SK-N-SH (cell line): ENCODE measurements at regions not wholly inside any gene's neighbourhood (a gene's known extent, or its start where the extent isn't known, plus 50 kb on each side); places are given as distances from the start of the nearest gene placed in this dataset.

Source experiments
- CTCF ChIA-PET: fragments of 300-600, 350-600 bp; formaldehyde crosslinking; extraction: SDS; loops from one replicate; lab custom pipeline; 2021; lab: Yijun Ruan, JAX
- POLR2A ChIA-PET: fragments of 350-600 bp; sonication (Branson Sonifier 250); formaldehyde crosslinking; extraction: SDS; loops from one replicate; lab custom pipeline; 2020; ENCODE audit warnings: antibody characterized with exemption, inconsistent platforms; lab: Yijun Ruan, JAX
- DNase-seq: peaks from one replicate; pipeline ENCODE4 v3.0.0; 2012
- H2AFZ ChIP-seq: fragments of 200-600 bp; sonication (generic); 2 replicates; pipeline ENCODE4 v1.8.1; 2016; ENCODE audit warnings: antibody characterized with exemption, mild to moderate bottlenecking, low read depth
- H3F3A ChIP-seq: fragments of 200-600 bp; sonication (generic); replicated peaks from 2 replicates; pipeline ENCODE3; 2016; ENCODE audit warnings: antibody characterized with exemption, mild to moderate bottlenecking; ENCODE audit not compliant: insufficient read depth
- H3K27ac ChIP-seq, 2 experiments: fragments of 200-500 bp in 1 of 2; fragments of 200-600 bp in 1 of 2; sonication (Bioruptor generic) in 1 of 2; sonication (generic), shearing (Covaris generic) in 1 of 2; 2 replicates each; pipeline versions ENCODE4 v1.5.1 to v1.6.1; 2014 to 2016; ENCODE audit warnings: low read depth in 2 of 2, inconsistent platforms in 1 of 2, low read length in 1 of 2, mild to moderate bottlenecking in 1 of 2, mixed read lengths in 1 of 2
- H3K27me3 ChIP-seq: fragments of 200-600 bp; sonication (generic), shearing (Covaris generic); 2 replicates; pipeline ENCODE4 v1.6.1; 2016; ENCODE audit warnings: mixed run types; ENCODE audit not compliant: insufficient read depth
- H3K36me3 ChIP-seq, 2 experiments: fragments of 200-500 bp in 1 of 2; fragments of 200-600 bp in 1 of 2; sonication (Bioruptor generic) in 1 of 2; sonication (generic) in 1 of 2; replicated peaks in 1 of 2; 2 replicates each; pipeline versions ENCODE3 to v1.5.1; 2014 to 2016; ENCODE audit warnings: low read length in 1 of 2, mild to moderate bottlenecking in 1 of 2; ENCODE audit not compliant: insufficient read depth in 2 of 2, control insufficient read depth in 1 of 2
- H3K4me1 ChIP-seq, 2 experiments: fragments of 200-500 bp in 1 of 2; fragments of 200-600 bp in 1 of 2; sonication (Bioruptor generic) in 1 of 2; sonication (generic), shearing (Covaris generic) in 1 of 2; 2 replicates each; pipeline versions ENCODE4 v1.5.1 to v1.6.1; 2014 to 2016; ENCODE audit warnings: low read depth in 1 of 2, low read length in 1 of 2, mixed run types in 1 of 2; ENCODE audit not compliant: insufficient read depth in 2 of 2, control insufficient read depth in 1 of 2
- H3K4me2 ChIP-seq: fragments of 200-600 bp; sonication (generic), shearing (Covaris generic); 2 replicates; pipeline ENCODE4 v1.6.1; 2017; ENCODE audit warnings: mixed run types
- H3K4me3 ChIP-seq, 2 experiments: fragments of 200-500 bp in 1 of 2; fragments of 200-600 bp in 1 of 2; sonication (Bioruptor generic) in 1 of 2; sonication (generic), shearing (Covaris generic) in 1 of 2; 2 replicates each; pipeline versions ENCODE4 v1.5.1 to v1.8.1; 2014 to 2016; ENCODE audit warnings: low read depth in 2 of 2, inconsistent platforms in 1 of 2, low read length in 1 of 2, mild to moderate bottlenecking in 1 of 2, mixed read lengths in 1 of 2, moderate library complexity in 1 of 2
- H3K79me2 ChIP-seq: fragments of 200-600 bp; sonication (generic); 2 replicates; pipeline ENCODE4 v1.8.1; 2017; ENCODE audit warnings: mild to moderate bottlenecking; ENCODE audit not compliant: insufficient read depth
- H3K9ac ChIP-seq: fragments of 200-600 bp; sonication (generic); 2 replicates; pipeline ENCODE4 v1.6.1; 2017; ENCODE audit warnings: mixed run types
- H3K9me2 ChIP-seq: fragments of 200-600 bp; sonication (generic); 2 replicates; pipeline ENCODE4 v1.6.1; 2017; ENCODE audit warnings: mixed run types
- H3K9me3 ChIP-seq: fragments of 200-600 bp; sonication (generic); 2 replicates; pipeline ENCODE4 v1.6.1; 2017; ENCODE audit warnings: mixed run types, mild to moderate bottlenecking, moderate library complexity
- H4K20me1 ChIP-seq: fragments of 200-600 bp; sonication (generic); 2 replicates; pipeline ENCODE4 v1.6.1; 2017; ENCODE audit warnings: mild to moderate bottlenecking, mixed run types; ENCODE audit not compliant: insufficient read depth
- CTCF ChIP-seq: fragments of 200-600 bp; sonication (generic); IDR thresholded peaks from 2 replicates; pipeline ENCODE4 v1.6.1; 2017; ENCODE audit warnings: antibody characterized with exemption, mild to moderate bottlenecking, moderate library complexity
- EZH2phosphoT487 ChIP-seq: fragments of 200-600 bp; sonication (generic); IDR thresholded peaks from 2 replicates; pipeline ENCODE4 v1.6.1; 2017; ENCODE audit warnings: low read depth, mixed run types, mild to moderate bottlenecking, antibody characterized with exemption, moderate library complexity, borderline replicate concordance
- FOXJ3 ChIP-seq: sonication (generic); formaldehyde crosslinking; IDR thresholded peaks from 2 replicates; pipeline ENCODE4 v1.5.1; 2020; ENCODE audit warnings: mild to moderate bottlenecking, missing genetic modification reagents
- IRF3 ChIP-seq: fragments of 150-350 bp; IDR thresholded peaks from 2 replicates; pipeline ENCODE4 v1.6.1; 2016; ENCODE audit warnings: mild to moderate bottlenecking, low read depth, low read length
- JUND ChIP-seq: IDR thresholded peaks from 2 replicates; pipeline ENCODE4 v1.4.0; 2012
- MAX ChIP-seq: IDR thresholded peaks from 2 replicates; pipeline ENCODE4 v1.4.0; 2012; ENCODE audit warnings: low read depth
- NFIC ChIP-seq: IDR thresholded peaks from 2 replicates; pipeline ENCODE4 v1.4.0; 2012; ENCODE audit warnings: borderline replicate concordance
- NRF1 ChIP-seq: IDR thresholded peaks from 2 replicates; pipeline ENCODE4 v1.6.1; 2012; ENCODE audit warnings: low read depth, mild to moderate bottlenecking, low read length
- POLR2AphosphoS5 ChIP-seq: IDR thresholded peaks from 2 replicates; pipeline ENCODE4 v1.6.1; 2012; ENCODE audit warnings: low read depth, low read length
- RAD21 ChIP-seq: IDR thresholded peaks from 2 replicates; pipeline ENCODE4 v1.6.1; 2012; ENCODE audit warnings: mild to moderate bottlenecking, low read length
- RFX5 ChIP-seq: IDR thresholded peaks from 2 replicates; pipeline ENCODE4 v1.6.1; 2012; ENCODE audit warnings: mild to moderate bottlenecking, improper control_type of control experiment, low read length
- RXRA ChIP-seq: IDR thresholded peaks from 2 replicates; pipeline ENCODE4 v1.4.0; 2012; ENCODE audit warnings: low read depth, mild to moderate bottlenecking, borderline replicate concordance
- SMC3 ChIP-seq: IDR thresholded peaks from 2 replicates; pipeline ENCODE4 v1.6.1; 2012; ENCODE audit warnings: low read depth, low read length, improper control_type of control experiment
- TAF1 ChIP-seq: IDR thresholded peaks from 2 replicates; pipeline ENCODE4 v1.6.1; 2012; ENCODE audit warnings: low read depth, mild to moderate bottlenecking, low read length, moderate library complexity, borderline replicate concordance
- TEAD4 ChIP-seq: IDR thresholded peaks from 2 replicates; pipeline ENCODE4 v1.4.0; 2012; ENCODE audit warnings: mild to moderate bottlenecking, borderline replicate concordance; ENCODE audit not compliant: insufficient read depth
- USF1 ChIP-seq: IDR thresholded peaks from 2 replicates; pipeline ENCODE4 v1.4.0; 2012; ENCODE audit warnings: low read depth, borderline replicate concordance
- USF2 ChIP-seq: fragments of 150-350 bp; IDR thresholded peaks from 2 replicates; pipeline ENCODE4 v1.6.1; 2017; ENCODE audit warnings: antibody characterized with exemption, low read length, low read depth, borderline replicate concordance
- WGBS: methylation state at CpG from one replicate; pipeline ENCODE4 v1.1.6; 2017; ENCODE audit warnings: low lambda C conversion rate; 5-methylcytosine and 5-hydroxymethylcytosine counted together

GRCh38 chr2:123047186-123047585 lies 977.9 kb upstream of the CNTNAP5 start:
- no peaks in the 10 kb centered on the region for H3K36me3 ChIP-seq
- ChIA-PET CTCF (no interaction called here), POLR2A (no interaction called here)
- H3K9me2 ChIP-seq, result 0 out of 2 replicates have a peak, but pooled peaks cover 3% of the 10 kb centered on the region
- DNase-seq, result no peak
- no peaks in the 10 kb centered on the region for H3K79me2 ChIP-seq
- H3F3A ChIP-seq, result no peaks in the 10 kb centered on the region
- H2AFZ ChIP-seq, result no peak overlapping the region
- no peak overlapping the region for H3K27ac ChIP-seq
- no peaks in the 10 kb centered on the region for H4K20me1 ChIP-seq
- H3K4me2 ChIP-seq, result no peak overlapping the region
- no peaks in the 10 kb centered on the region for H3K27me3 ChIP-seq
- H3K9me3 ChIP-seq, result no peaks in the 10 kb centered on the region
- no peak overlapping the region for H3K4me3 ChIP-seq
- H3K9ac ChIP-seq, result no peak overlapping the region
- TF ChIP-seq MAX, result no peak
- no peak for TF ChIP-seq TAF1
- no peak for TF ChIP-seq TEAD4
- no peak for TF ChIP-seq USF2
- no peak for TF ChIP-seq IRF3
- TF ChIP-seq JUND, result no peak
- no peaks in the 10 kb centered on the region for H3K4me1 ChIP-seq

- no peak overlapping the region for H3K4me2 ChIP-seq
- no peaks in the 10 kb centered on the region for H3K4me1 ChIP-seq
- no peak for TF ChIP-seq SMC3
- TF ChIP-seq TEAD4, result no peak
- no peak for TF ChIP-seq RAD21
- TF ChIP-seq USF2, result no peak
- no peak for TF ChIP-seq FOXJ3 (CRISPR knock-in tag)
- no peak for TF ChIP-seq EZH2phosphoT487
- no peak for TF ChIP-seq NFIC
- TF ChIP-seq NRF1, result no peak
- TF ChIP-seq RFX5, result no peak
- TF ChIP-seq CTCF, result no peak
- TF ChIP-seq USF1, result no peak
- no peak for TF ChIP-seq RXRA
- TF ChIP-seq POLR2AphosphoS5, result no peak
- TF ChIP-seq, all 33 proteins: peak for 0
- Histone ChIP-seq H3K9ac (no peak overlapping the region), H3K4me3 (no peak overlapping the region), H3K79me2 (no peaks in the 10 kb centered on the region), H3K9me3 (no peaks in the 10 kb centered on the region), H3K36me3 (no peaks in the 10 kb centered on the region), H3K27me3 (no peaks in the 10 kb centered on the region), H2AFZ (no peak overlapping the region), H4K20me1 (no peaks in the 10 kb centered on the region), H3K27ac (no peak overlapping the region), H3F3A (no peaks in the 10 kb centered on the region), H3K9me2 (no peaks in the 10 kb centered on the region)
- WGBS, result 26% methylated on average over 2 of the region's 2 CpGs
- ChIA-PET CTCF (no interaction called here), POLR2A (no interaction called here)
- DNase-seq, result no peak
Measured at GRCh38 chr2:123051136-123051535, 974.0 kb upstream of the CNTNAP5 start.
